LoVo (cell line): ENCODE measurements at regions not wholly inside any gene's neighbourhood (a gene's known extent, or its start where the extent isn't known, plus 50 kb on each side); places are given as distances from the start of the nearest gene placed in this dataset.

Experiments used
- DNase-seq: peaks from one replicate; pipeline ENCODE4 v3.0.0-alpha.2; 2016; ENCODE audit warnings: low spot score

DNA sequence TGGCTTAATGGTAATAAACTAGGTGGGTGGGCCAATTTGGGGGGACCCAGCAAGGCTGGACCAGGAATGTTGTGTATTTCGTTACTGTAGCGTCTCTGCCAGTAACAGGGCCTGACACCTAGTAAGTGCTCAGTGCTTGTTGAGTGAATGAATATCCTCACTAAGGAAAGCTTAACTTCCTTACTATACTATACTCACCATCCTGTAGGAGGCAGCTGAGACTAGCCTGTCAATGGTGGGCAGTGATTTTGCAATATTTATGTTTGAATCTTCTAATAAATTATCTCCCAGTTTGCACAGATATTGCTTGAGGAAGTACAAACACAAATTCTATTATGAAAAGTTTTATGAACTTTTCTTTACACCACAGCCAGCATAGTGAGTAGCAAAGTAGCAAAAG lies 370.7 kb upstream of the SYT4 start:
- DNase-seq: no peak

DNA sequence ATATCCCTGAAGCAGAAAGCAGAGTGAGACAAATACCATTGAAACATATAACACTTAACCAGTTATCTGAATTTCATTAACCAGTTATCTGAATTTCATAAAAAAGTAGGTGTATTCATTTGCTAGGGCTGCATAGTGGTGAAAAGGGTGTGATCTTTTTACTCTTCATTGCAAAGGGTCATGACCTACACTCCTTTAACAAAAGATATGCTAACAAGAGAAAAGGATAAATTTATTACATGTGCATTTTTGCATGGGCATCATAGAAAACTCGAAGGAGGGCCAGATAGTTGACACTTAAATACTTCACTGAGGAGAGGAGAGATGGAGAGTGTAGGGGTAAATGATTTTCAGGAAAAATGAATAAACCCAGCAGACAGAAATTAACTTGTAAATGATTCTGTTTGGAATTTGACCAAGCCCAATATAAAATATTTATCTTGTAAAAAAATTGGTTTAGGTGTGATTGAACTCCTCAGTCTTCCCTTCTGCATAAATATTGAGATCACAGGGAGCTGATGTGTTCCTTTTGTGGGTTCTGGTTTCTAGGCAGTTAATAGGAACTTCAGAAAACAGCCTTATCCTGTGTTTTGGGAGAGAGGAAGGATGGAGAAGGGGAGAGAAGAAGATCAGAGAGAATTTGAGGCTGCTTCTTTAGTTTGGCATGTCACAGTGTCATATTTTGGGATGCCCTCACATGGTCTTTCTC lies 372.5 kb upstream of the SYT4 start:
- no peak for DNase-seq

DNA sequence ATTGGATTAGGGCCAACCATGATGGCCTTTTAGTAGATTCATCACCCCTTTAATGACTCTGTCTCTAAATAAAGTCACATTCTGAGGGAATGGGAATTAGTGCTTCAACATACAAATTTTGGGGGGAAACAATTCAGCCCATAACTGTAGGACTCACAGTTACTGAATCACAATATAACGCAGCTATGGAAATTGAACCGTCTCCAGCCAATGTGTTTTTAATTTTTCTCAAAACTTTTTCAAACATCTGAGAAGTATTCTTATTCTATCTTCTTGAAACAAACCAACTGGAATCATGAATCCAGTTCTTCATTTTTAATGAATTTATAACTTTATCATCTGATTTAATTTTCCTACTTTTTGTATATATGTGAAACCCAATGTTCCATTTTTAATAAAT lies 373.1 kb upstream of the SYT4 start:
- DNase-seq: no peak

DNA sequence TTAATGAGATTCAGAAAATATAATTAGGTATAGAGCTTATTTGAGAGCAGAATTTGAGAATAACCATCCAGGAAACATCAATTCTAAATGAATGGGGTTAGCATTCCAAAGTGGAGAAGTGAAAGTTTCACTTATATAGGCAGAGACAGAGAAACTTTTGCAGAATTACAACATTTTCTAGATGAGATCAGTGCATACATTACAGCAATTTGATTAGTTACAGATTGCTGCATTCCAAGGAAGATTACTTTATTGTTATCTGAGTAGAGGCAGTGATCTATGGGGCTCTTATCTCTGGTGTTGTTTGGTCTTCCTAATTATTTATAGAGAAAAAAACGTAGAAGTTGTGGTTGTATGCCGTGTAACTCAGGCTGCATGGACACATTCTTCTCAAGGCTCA lies 373.8 kb upstream of the SYT4 start:
- no peak for DNase-seq

DNA sequence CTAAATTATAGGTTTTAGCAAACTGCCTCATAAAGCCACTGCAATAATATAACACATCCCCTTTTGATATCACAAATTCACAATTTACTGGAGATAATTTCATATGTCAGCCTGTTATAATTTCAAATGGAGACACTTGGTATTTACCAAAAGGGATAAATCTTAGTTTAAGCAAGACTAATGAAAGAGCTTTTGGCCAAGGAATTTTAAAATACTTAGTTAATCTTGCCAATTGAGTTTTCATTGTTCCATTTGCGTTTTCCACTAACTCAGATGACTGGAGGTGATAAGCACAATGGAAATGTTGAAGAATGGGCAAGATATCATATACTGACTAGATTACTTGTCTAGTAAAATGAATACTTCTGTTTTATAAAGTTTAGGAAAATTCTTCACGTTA lies 379.3 kb upstream of the SYT4 start:
- no peak for DNase-seq

DNA sequence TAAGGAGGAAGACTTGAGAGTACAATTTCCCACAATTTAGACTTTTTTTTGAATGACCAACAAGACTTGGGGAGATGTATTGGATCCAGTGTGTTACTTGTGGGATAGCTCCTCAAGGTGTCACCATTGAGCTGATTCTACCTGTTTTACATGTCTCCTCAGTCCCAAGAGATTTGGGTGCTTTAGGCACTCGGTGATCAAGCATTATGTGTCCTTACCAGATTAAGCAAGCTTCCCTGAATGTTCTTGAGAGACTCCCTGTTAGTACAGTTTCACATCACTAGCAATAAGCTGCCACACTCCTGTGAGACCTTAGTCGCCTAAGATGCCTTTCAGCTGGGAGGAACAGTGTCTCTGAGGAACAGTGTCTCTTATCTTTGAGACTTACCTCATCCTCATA lies 384.3 kb upstream of the SYT4 start:
- DNase-seq: peak; percentile 5

DNA sequence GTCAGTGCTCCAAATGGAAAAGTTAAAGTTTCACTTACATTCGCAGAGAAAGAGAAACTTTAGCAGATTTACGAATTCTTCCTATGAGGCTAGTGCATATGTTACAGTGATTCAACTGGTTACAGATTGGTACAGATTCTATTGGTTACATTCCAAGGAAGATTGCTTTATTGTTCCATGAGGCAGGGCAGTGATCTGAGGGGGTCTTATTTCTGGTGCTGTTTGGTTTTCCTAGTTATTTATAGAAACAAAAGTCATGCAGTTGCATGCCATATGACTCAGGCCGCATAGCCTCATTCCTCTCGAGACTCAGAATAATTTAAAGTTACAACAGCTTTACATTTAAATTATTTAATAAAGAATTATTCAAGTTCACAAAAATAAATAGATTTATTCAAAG lies 385.4 kb upstream of the SYT4 start:
- DNase-seq: no peak

DNA sequence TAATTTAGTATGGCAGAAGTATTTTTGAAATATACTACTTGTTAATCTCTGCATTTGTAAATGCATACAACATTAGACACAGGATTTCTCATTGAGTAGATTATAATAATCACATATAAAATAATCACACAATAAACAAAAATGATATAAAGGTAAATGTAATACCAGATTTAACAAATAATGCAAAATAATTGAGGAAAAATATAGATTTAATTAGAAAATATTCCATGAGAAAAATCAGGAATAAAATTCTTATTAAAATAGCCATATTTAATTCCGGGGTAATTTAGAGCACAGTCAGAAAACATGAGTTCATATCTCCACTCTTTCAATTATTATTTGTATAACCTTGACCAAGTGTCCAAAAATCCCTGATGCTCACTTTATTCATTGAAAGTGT lies 385.9 kb upstream of the SYT4 start:
- no peak for DNase-seq

DNA sequence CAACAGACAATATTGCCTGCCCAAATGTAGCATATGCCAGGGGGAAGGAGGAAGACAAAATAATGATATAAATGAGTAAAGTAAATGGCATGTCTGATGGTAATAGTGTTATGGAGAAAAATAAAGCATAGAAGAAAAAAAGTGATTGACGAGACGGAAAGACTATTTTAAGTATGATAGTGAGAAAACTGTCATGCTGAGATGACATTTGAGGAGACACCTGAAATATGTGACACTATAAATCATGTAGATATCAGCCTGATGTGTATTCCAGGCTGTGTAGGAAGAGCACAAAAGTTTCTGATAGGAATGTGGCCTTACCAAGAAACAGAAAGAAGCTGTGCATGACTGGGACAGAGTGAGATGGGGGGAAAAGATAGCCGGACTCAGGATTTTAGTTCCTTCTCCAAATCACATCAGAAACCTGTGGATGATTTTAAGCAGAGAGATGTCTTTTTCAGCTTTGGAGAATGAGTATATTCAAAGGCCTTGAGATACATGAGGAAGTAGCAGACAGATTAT lies 387.3 kb upstream of the SYT4 start:
- no peak for DNase-seq

GRCh38 chr18:43665105-43665788 lies 388.0 kb upstream of the SYT4 start:
- DNase-seq: no peak

DNA sequence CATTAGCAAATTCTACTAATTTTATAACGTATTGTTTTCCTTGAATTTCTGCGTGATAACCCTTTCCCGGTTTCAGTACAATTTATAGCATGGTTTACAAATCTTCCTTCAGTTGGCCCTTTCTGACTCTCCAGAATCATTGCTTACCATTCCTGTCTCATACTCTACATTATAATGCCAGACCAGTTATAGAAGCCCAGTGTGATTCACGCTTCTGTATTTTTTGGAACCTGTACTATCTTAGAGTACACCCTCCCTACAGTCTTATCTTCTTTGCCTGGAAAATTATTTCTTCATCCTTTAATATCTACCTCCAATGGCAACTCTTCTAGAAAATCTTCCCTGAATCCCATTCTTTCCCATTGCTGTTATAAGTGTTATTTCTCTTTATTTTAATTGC lies 391.6 kb upstream of the SYT4 start:
- no peak for DNase-seq

GRCh38 chr18:43671431-43671830 lies 394.1 kb upstream of the SYT4 start:
- DNase-seq: no peak

DNA sequence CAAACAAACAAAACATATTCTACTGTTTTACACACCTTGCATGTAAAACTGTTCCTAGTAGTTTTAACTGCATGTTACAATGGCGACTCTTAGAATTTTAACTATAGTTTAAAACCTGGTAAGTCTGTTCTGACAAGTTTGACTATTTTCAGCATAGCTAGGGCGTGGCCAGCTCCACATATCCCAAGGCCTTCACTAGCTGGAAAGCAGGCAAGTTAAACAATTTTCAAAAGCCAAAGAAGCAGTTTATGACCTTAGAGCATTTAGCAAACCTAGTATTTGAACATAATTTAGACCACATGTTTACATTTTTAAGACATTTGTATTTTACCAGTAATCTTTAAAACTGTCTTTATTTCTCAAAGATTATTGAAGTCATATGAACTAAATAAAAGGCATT lies 402.8 kb upstream of the SYT4 start:
- no peak for DNase-seq

DNA sequence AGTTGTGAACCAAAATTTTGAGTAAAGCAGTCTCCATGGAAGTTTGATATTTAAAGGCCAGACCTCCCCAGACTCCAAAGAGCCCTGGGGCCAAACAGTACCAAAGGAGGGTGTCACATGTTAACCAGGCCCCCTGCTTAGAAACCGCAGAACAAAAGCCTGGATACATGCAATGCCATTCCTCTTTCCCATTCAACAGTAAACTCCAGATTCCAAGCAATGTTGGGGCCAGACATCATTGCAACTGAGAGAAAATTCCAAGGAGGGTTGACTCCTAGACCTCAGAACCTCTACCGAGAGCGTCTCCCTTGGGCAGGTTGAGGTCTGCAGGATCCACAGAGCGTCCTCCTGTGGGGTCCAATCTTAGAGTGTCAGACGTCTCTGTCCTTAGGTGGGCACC lies 404.4 kb upstream of the SYT4 start:
- DNase-seq: no peak

DNA sequence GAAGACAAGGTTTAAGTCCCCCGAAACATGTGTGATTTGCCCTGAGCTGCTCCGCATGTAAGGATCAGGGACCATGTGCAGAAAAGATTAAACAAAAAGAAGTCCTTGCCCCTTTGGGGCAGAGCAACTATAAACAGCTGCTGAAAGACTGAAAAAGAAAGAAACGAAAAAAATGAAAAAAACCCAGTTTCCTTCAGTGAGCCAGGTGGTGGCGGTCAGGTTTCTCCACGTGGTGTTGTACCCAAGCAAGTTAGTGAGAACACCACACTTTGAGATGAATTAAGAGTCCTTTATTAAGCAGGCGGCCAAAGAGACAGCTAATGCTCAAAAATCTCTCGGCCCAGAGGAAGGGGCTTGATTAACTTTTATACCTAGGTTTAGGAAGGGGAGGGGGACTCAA lies 404.9 kb upstream of the SYT4 start:
- no peak for DNase-seq

DNA sequence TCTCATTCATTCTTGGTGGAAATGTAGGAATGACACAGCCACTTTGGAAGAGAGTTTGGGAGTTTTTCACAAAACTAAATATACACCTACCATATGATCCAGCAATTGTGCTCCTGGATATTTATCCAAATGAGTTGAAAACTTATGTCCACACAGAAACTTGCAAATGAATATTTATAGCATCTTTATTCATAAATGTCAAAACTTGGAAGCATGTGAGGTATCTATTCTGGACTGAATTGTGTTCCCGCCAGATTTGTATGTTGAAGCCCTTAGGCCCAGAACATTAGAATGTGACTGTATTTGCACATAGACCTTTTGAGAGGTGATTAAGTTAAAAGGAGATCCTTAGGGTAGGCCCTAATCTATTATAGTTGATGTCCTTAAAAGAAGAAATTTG lies 409.4 kb upstream of the SYT4 start:
- no peak for DNase-seq

- no peak for DNase-seq
Observed at GRCh38 chr18:43692099-43692690, 414.9 kb upstream of the SYT4 start.

GRCh38 chr18:43702399-43702798 lies 425.1 kb upstream of the SYT4 start:
- DNase-seq: no peak

GRCh38 chr18:43703050-43703449 lies 425.8 kb upstream of the SYT4 start:
- no peak for DNase-seq

- no peak for DNase-seq
Observed at GRCh38 chr18:43705850-43706249, 428.6 kb upstream of the SYT4 start.

GRCh38 chr18:43710135-43710534 lies 432.8 kb upstream of the SYT4 start:
- DNase-seq: no peak

DNA sequence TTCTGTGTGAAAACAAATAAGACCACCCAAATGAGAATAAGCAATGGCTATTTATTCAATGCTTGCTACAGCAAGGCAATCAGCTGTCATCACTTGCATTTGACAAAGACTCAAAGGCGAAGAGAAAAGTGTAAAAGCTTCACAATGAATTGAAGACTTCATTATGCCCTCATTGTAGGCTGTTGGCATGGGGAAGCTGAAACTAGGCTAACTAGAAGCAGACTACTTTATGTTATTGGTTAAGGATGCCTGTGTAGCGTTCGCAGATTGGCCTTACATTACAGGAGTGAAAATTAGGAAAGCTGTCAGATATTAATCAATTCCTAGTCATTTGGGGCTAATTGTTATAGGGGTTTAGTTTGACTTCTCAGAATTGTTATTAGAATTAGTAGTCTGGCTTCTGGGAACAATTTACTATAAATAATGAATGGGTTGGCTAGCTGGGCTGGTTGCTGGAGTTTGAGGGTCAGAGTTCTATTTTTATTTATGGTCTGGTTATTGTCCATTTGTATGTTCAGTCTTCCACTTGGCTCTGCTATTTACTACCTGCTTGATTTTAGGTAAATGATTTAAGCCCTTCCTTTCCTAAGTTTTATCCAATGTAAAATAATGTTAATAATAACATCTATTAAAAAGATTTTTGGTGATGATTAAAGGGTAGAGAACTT lies 437.2 kb upstream of the SYT4 start:
- DNase-seq: no peak

DNA sequence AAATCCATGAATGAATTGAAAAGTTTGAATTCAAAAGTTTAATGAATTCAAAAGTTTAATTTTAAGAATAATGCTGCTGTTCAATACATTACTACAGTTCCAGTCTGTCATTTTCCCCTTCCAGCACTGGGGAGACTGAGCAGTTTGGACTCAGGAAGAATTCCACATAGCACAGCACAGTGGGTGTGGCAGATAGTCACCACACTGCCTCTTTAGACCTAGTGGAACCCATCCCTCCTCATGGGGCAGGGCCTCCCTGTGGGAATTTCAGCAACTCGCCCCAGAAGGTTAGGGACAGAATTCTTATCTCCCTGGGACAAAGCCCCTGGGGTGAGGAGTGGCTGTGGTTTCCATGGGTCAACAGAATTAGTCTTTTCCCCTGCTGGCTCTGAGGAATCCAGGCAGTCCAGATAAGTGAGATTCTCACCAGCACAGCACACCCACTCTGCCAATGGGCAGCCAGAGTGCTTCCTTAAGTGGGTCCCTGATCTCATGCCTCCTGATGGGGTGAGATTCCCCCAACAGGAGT lies 442.0 kb upstream of the SYT4 start:
- no peak for DNase-seq
